ENCODE measurements at regions not wholly inside any gene's neighbourhood (a gene's known extent, or its start where the extent isn't known, plus 50 kb on each side); places are given as distances from the start of the nearest gene placed in this dataset.

DNA sequence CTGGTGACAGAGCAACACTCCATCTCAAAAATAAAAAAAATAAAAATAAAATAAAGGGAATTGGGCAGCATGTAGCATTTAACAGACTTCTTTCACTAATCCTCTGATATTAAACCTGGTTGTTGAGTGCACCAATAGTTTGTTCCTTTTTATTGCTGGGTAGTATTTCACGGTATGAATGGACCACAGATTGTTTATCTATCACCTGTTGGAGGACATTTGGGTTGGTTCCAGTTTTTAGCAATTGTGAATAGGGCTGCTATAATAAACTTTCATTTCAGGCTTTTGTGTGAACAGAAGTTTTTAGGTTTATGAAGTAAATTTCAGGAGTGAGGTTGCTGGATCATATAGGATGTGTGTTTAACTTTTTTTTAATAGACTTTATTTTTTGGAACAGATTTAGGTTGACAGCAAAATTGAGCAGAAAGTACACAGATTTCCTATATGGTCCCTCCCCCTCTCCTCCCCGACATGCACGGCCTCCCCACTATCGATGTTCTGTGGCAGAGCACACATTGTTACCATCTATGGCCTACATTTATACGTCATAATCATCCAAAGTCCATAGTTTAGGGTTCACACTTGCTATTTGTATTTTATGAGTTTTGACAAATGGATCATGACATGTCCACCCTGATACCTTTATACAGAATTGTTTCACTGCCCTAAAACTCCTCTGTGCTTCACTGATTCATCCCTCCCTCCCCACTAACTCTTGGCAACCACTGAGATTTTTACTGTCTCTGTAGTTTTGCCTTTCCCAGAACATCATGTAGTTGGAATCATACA lies 66.1 kb upstream of the TMPRSS2 start:
- no peaks in the 10 kb centered on the region for H3K27me3 ChIP-seq (ENCODE audit: control insufficient read depth, insufficient read depth, low read length)
- H3K9me3 ChIP-seq (ENCODE audit: control insufficient read depth, insufficient read depth, low read length) = no peaks in the 10 kb centered on the region
- ChIA-PET POLR2A (no interaction called here), CTCF (no interaction called here)
- TF ChIP-seq, protein P1, sequence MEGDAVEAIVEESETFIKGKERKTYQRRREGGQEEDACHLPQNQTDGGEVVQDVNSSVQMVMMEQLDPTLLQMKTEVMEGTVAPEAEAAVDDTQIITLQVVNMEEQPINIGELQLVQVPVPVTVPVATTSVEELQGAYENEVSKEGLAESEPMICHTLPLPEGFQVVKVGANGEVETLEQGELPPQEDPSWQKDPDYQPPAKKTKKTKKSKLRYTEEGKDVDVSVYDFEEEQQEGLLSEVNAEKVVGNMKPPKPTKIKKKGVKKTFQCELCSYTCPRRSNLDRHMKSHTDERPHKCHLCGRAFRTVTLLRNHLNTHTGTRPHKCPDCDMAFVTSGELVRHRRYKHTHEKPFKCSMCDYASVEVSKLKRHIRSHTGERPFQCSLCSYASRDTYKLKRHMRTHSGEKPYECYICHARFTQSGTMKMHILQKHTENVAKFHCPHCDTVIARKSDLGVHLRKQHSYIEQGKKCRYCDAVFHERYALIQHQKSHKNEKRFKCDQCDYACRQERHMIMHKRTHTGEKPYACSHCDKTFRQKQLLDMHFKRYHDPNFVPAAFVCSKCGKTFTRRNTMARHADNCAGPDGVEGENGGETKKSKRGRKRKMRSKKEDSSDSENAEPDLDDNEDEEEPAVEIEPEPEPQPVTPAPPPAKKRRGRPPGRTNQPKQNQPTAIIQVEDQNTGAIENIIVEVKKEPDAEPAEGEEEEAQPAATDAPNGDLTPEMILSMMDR (IDR thresholded peaks at IDR 0.05; ENCODE audit: low read depth, low read length) = no peak
- DNase-seq (ENCODE audit: low read depth, low spot score) = no peak
- no peak overlapping the region for H3K4me3 ChIP-seq (ENCODE audit: low read depth, low read length)
- H3K27ac ChIP-seq (ENCODE audit: low read depth, low read length) = no peak overlapping the region

DNA sequence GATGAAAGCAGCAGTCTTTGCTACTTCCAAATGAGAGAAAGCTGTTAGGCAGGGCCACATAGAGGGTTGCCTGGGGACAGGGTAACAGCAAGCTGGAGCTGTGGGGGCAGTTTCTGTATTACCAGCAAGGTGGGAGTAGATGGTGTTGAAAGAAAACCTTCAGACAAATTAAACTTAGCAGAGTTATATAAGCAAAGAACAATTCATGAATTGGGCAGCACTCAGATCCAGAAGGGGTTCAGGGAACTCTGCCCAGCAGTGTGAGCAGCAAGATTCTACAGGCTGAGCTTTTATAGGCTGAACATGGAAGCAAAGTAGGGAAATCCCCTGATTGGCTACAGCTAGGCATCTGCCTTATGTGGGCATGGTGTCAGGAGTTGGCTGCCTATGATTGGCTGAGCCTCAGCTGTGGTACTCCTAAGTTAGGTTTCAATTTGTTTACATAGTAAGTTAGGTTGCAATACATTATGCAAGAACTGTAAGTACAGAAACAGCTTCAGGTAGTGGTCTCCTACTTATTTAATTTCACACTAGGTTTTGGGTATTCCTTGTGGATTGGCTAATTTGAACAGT lies 64.1 kb upstream of the TMPRSS2 start:
- CTCF ChIA-PET = no interaction called here
- peaks cover 3% of the 10 kb centered on the region; the same call in 1 of the 2 replicates for H3K9me3 ChIP-seq (ENCODE audit: control insufficient read depth, insufficient read depth, low read length)
- TF ChIP-seq, protein P1 (IDR thresholded peaks at IDR 0.05; ENCODE audit: low read depth, low read length) = no peak
- no peaks in the 10 kb centered on the region for H3K27me3 ChIP-seq (ENCODE audit: control insufficient read depth, insufficient read depth, low read length)
- POLR2A ChIA-PET = no interaction called here
- DNase-seq (ENCODE audit: low read depth, low spot score) = no peak
- no peak overlapping the region for H3K4me3 ChIP-seq (ENCODE audit: low read depth, low read length)
- no peak overlapping the region for H3K27ac ChIP-seq (ENCODE audit: low read depth, low read length)

DNA sequence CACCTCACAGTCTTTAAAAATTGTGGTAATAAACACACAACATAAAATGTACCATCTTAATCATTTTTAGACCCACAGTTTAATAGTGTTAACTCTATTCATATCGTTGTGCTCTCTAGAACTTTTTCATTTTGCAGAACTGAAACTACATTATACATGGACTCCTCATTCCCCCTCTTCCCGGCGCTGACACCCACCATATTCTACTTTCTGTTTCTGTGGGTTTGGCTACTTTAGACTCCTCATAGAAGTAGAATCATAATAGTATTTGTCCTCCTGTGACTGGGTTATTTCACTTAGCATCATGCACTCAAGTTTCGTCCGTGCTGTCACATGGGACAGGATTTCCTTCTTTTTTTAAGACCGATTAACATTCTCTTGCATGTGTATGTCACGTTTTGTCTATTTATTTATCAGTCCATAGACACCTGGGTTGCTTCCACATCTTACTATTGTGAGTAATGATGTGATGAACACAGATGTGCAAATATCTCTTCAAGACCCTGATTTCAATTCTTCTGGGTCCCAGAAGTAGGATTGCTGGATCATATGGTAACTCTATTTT lies 62.9 kb upstream of the TMPRSS2 start:
- no peak overlapping the region for H3K27ac ChIP-seq (ENCODE audit: low read depth, low read length)
- H3K27me3 ChIP-seq (ENCODE audit: control insufficient read depth, insufficient read depth, low read length) = no peaks in the 10 kb centered on the region
- TF ChIP-seq, protein P1 (IDR thresholded peaks at IDR 0.05; ENCODE audit: low read depth, low read length) = no peak
- POLR2A ChIA-PET = no interaction called here
- peaks cover 3% of the 10 kb centered on the region; the same call in 1 of the 2 replicates for H3K9me3 ChIP-seq (ENCODE audit: control insufficient read depth, insufficient read depth, low read length)
- DNase-seq (ENCODE audit: low read depth, low spot score) = no peak
- no peak overlapping the region for H3K4me3 ChIP-seq (ENCODE audit: low read depth, low read length)
- CTCF ChIA-PET = no interaction called here

DNA sequence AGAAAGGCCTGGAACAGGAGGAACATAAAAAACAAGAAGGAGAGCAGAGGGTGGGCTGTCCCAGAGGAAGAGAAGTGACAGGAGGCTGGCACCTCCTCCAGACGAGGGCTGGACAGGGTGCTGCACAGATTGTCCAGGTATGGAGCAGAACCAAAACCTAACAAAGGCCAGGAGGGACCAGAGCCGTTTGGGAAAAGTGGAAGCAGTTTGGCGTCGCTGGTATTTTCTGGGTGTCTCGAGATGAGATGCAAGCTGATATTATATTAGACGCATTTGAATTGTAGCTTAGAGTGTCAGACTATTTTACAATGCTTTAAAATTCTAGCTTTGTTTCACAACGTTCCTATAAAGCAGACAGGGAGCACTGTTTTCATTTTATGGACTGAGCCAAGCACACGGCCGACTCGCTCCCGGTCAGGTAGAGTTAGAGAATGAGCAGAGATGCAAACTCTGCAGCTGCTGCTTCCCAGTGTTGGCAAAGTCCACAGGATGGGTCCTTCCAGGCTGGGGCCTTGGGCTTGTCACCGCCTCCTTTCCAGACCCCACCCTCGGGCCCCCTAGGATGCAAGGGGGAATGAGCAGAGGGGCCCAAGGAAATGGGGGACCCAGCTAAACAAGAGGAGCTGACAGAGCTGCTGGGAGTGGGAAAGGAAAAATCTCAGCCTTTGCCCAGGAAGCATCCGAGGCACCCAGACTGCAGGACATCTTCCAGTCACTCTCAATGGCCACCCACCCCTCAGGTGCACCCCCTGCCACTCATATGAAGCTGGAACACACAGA lies 60.8 kb upstream of the TMPRSS2 start:
- ChIA-PET CTCF (no interaction called here), POLR2A (no interaction called here)
- Histone ChIP-seq H3K9me3 (ENCODE audit: control insufficient read depth, insufficient read depth, low read length) (peaks cover 3% of the 10 kb centered on the region; the same call in 1 of the 2 replicates), H3K4me3 (ENCODE audit: low read depth, low read length) (no peak overlapping the region), H3K27me3 (ENCODE audit: control insufficient read depth, insufficient read depth, low read length) (no peaks in the 10 kb centered on the region), H3K27ac (ENCODE audit: low read depth, low read length) (no peak overlapping the region)
- TF ChIP-seq, protein P1 (IDR thresholded peaks at IDR 0.05; ENCODE audit: low read depth, low read length) = no peak
- DNase-seq (ENCODE audit: low read depth, low spot score) = no peak
